HCT116 (cell line): ENCODE measurements at regions not wholly inside any gene's neighbourhood (a gene's known extent, or its start where the extent isn't known, plus 50 kb on each side); places are given as distances from the start of the nearest gene placed in this dataset.

Source experiments
- ATAC-seq: fragments of 200-7000 bp; cut with Tn5 transposase; 2 replicates; pipeline ENCODE4 v1.9.1; 2020; ENCODE audit warnings: mild to moderate bottlenecking, moderate library complexity
- BruUV-seq: library from RNA; stranded (reverse); fragments of 400-500 nt; replicated peaks from 2 replicates; lab custom pipeline; 2021; lab: Mats Ljungman, UMichigan
- CTCF ChIA-PET: fragments of 300-600 bp; sonication (Branson Sonifier 250); formaldehyde crosslinking; loops from one replicate; lab custom pipeline; 2021; ENCODE audit warnings: antibody characterized with exemption; lab: Charles Lee
- POLR2A ChIA-PET: fragments of 300-600, 350-600 bp; sonication (Branson Sonifier 250); formaldehyde crosslinking; loops from one replicate; lab custom pipeline; 2021; ENCODE audit warnings: antibody characterized with exemption; lab: Charles Lee
- RAD21 ChIA-PET, 2 experiments: fragments of 300-600 bp; sonication (Branson Sonifier 250); formaldehyde crosslinking; loops; one replicate each; lab custom pipeline; 2023; ENCODE audit warnings: low total read pairs in 2 of 2; ENCODE audit not compliant: uncharacterized antibody in 2 of 2, unreplicated experiment in 2 of 2, low non-redundant PET in 1 of 2; lab: Charles Lee
- DNase-seq: peaks from one replicate; pipeline ENCODE4 v3.0.0-alpha.2; 2010; ENCODE audit warnings: low read depth, low spot score
- H2AFZ ChIP-seq: fragments of 200-600 bp; shearing (Covaris generic), sonication (generic); 2 replicates; pipeline ENCODE4 v1.6.1; 2017; ENCODE audit warnings: low read depth, mixed run types, mixed read lengths, antibody characterized with exemption, low read length; ENCODE audit not compliant: poor library complexity, severe bottlenecking
- H3K27ac ChIP-seq: 2 replicates; pipeline ENCODE4 v1.5.1; 2012; ENCODE audit warnings: low read depth, low read length
- H3K27me3 ChIP-seq: fragments of 200-600 bp; sonication (generic); 2 replicates; pipeline ENCODE4 v1.6.1; 2016; ENCODE audit warnings: mixed run types, low read length, mixed read lengths; ENCODE audit not compliant: insufficient read depth
- H3K36me3 ChIP-seq, 2 experiments: fragments of 200-500 bp in 1 of 2; fragments of 200-600 bp in 1 of 2; sonication (Bioruptor generic) in 1 of 2; sonication (generic) in 1 of 2; 2 replicates each; pipeline versions ENCODE4 v1.5.1 to v1.6.1; 2014 to 2016; ENCODE audit warnings: low read length in 2 of 2, inconsistent platforms in 1 of 2, mixed read lengths in 1 of 2, mixed run types in 1 of 2; ENCODE audit not compliant: insufficient read depth in 2 of 2, control insufficient read depth in 1 of 2
- H3K4me1 ChIP-seq, 2 experiments: fragments of 200-600 bp in 1 of 2; sonication (generic) in 1 of 2; 2 replicates each; pipeline versions ENCODE4 v1.5.1 to v1.6.1; 2012 to 2017; ENCODE audit warnings: low read length in 2 of 2, inconsistent platforms in 1 of 2, mild to moderate bottlenecking in 1 of 2, mixed read lengths in 1 of 2, mixed run types in 1 of 2, moderate library complexity in 1 of 2; ENCODE audit not compliant: insufficient read depth in 2 of 2, control insufficient read depth in 1 of 2
- H3K4me2 ChIP-seq: fragments of 200-600 bp; sonication (generic); 2 replicates; pipeline ENCODE4 v1.6.1; 2017; ENCODE audit warnings: mixed run types, low read length, mixed read lengths
- H3K4me3 ChIP-seq, 2 experiments: fragments of 200-600 bp in 1 of 2; sonication (generic) in 1 of 2; replicated peaks in 1 of 2; 2 replicates each; pipeline ENCODE4 v1.5.1; 2011 to 2016; ENCODE audit warnings: low read length in 2 of 2, control low read depth in 1 of 2, low read depth in 1 of 2, mild to moderate bottlenecking in 1 of 2, mixed read lengths in 1 of 2, mixed run types in 1 of 2
- H3K79me2 ChIP-seq: fragments of 200-600 bp; sonication (generic); 2 replicates; pipeline ENCODE4 v1.6.1; 2017; ENCODE audit warnings: mild to moderate bottlenecking, mixed run types, low read length, moderate library complexity, mixed read lengths; ENCODE audit not compliant: insufficient read depth
- H3K9ac ChIP-seq: fragments of 200-600 bp; sonication (generic); 2 replicates; pipeline ENCODE4 v1.6.1; 2016; ENCODE audit warnings: low read length, mixed read lengths
- H3K9me2 ChIP-seq: fragments of 200-600 bp; sonication (generic), shearing (Covaris generic); 2 replicates; pipeline ENCODE4 v1.6.1; 2017; ENCODE audit warnings: mixed run types, mild to moderate bottlenecking, moderate library complexity; ENCODE audit not compliant: insufficient read depth
- H3K9me3 ChIP-seq, 2 experiments: fragments of 200-500 bp in 1 of 2; fragments of 200-600 bp in 1 of 2; sonication (Bioruptor generic) in 1 of 2; sonication (generic) in 1 of 2; 2 replicates each; pipeline ENCODE4 v1.6.1; 2014 to 2017; ENCODE audit warnings: low read length in 2 of 2, mixed read lengths in 2 of 2, inconsistent platforms in 1 of 2, low read depth in 1 of 2, mild to moderate bottlenecking in 1 of 2, mixed run types in 1 of 2, moderate library complexity in 1 of 2; ENCODE audit not compliant: control insufficient read depth in 1 of 2, insufficient read depth in 1 of 2
- H4K20me1 ChIP-seq: fragments of 200-600 bp; sonication (generic), shearing (Covaris generic); 2 replicates; pipeline ENCODE4 v1.6.1; 2017; ENCODE audit warnings: mixed run types, mild to moderate bottlenecking, moderate library complexity; ENCODE audit not compliant: insufficient read depth
- CEBPB ChIP-seq: IDR thresholded peaks from 2 replicates; pipeline ENCODE4 v1.6.1; 2012; ENCODE audit warnings: low read depth
- CTCF ChIP-seq, 3 experiments: fragments of 200-600 bp in 1 of 3; sonication (generic) in 1 of 3; IDR thresholded peaks in 2 of 3; conservative IDR thresholded peaks in 1 of 3; 2 replicates each; pipeline ENCODE4 v1.5.1; 2012 to 2017; ENCODE audit warnings: low read depth in 2 of 3, low read length in 2 of 3, antibody characterized with exemption in 1 of 3, borderline replicate concordance in 1 of 3, control low read depth in 1 of 3, mild to moderate bottlenecking in 1 of 3, mixed read lengths in 1 of 3, mixed run types in 1 of 3, moderate library complexity in 1 of 3; ENCODE audit not compliant: insufficient read depth in 1 of 3
- EGR1 ChIP-seq: IDR thresholded peaks from 2 replicates; pipeline ENCODE4 v1.6.1; 2012; ENCODE audit warnings: low read depth
- ELF1 ChIP-seq: IDR thresholded peaks from 2 replicates; pipeline ENCODE4 v1.6.1; 2012; ENCODE audit warnings: low read depth, borderline replicate concordance
- EZH2 ChIP-seq: fragments of 200-600 bp; sonication (generic); IDR thresholded peaks from 2 replicates; pipeline ENCODE4 v1.6.1; 2017; ENCODE audit warnings: antibody characterized with exemption, mixed run types
- EZH2phosphoT487 ChIP-seq: fragments of 200-600 bp; IDR thresholded peaks from 2 replicates; pipeline ENCODE4 v1.6.1; 2018; ENCODE audit warnings: antibody characterized with exemption, borderline replicate concordance
- FOSL1 ChIP-seq: IDR thresholded peaks from 2 replicates; pipeline ENCODE4 v1.6.1; 2012; ENCODE audit warnings: low read depth
- POLR2AphosphoS5 ChIP-seq: IDR thresholded peaks from 2 replicates; pipeline ENCODE4 v1.6.1; 2011; ENCODE audit warnings: mild to moderate bottlenecking, low read depth, low read length, moderate library complexity
- RAD21 ChIP-seq: IDR thresholded peaks from 2 replicates; pipeline ENCODE4 v1.6.1; 2012; ENCODE audit warnings: low read depth, mild to moderate bottlenecking
- REST ChIP-seq: IDR thresholded peaks from 2 replicates; pipeline ENCODE4 v1.6.1; 2012; ENCODE audit warnings: low read depth
- SIN3A ChIP-seq: IDR thresholded peaks from 2 replicates; pipeline ENCODE4 v1.6.1; 2012; ENCODE audit warnings: low read depth
- SP1 ChIP-seq: IDR thresholded peaks from 2 replicates; pipeline ENCODE4 v1.6.1; 2012; ENCODE audit warnings: low read depth
- SRF ChIP-seq: IDR thresholded peaks from 2 replicates; pipeline ENCODE4 v1.6.1; 2012; ENCODE audit warnings: low read depth
- TCF7L2 ChIP-seq: IDR thresholded peaks from 2 replicates; pipeline ENCODE4 v1.7.0; 2011; ENCODE audit warnings: borderline replicate concordance, inconsistent platforms; ENCODE audit not compliant: insufficient read depth, insufficient read length; ENCODE audit errors: extremely low read depth
- YY1 ChIP-seq: IDR thresholded peaks from 2 replicates; pipeline ENCODE4 v1.6.1; 2011; ENCODE audit warnings: low read length, low read depth, moderate library complexity, mild to moderate bottlenecking; ENCODE audit not compliant: insufficient replicate concordance; ENCODE audit errors: extremely low read depth
- ZBTB33 ChIP-seq: IDR thresholded peaks from 2 replicates; pipeline ENCODE4 v1.6.1; 2011; ENCODE audit warnings: mild to moderate bottlenecking, low read length, moderate library complexity; ENCODE audit not compliant: insufficient replicate concordance; ENCODE audit errors: extremely low read depth
- ZFX ChIP-seq: fragments of 450-650 bp; IDR thresholded peaks from 2 replicates; pipeline ENCODE4 v1.6.1; 2017
- ZNF274 ChIP-seq: fragments of 200-500 bp; sonication (Bioruptor generic); IDR thresholded peaks from 2 replicates; pipeline ENCODE4 v1.6.1; 2014; ENCODE audit warnings: mild to moderate bottlenecking, low read depth, low read length, inconsistent platforms
- intact Hi-C: fragments of 100-400 bp; cut with micrococcal nuclease; formaldehyde crosslinking; loops from 2 replicates; pipeline ENCODE4 v1.10.0; 2022

GRCh38 chr18:54479365-54479764, 111.7 kb upstream of the DYNAP start:
- Histone ChIP-seq H4K20me1 (no peaks in the 10 kb centered on the region), H3K36me3 (no peaks in the 10 kb centered on the region), H3K4me1 (no peaks in the 10 kb centered on the region), H3K27ac (no peak overlapping the region), H3K9me3 (no peaks in the 10 kb centered on the region), H3K9me2 (no peaks in the 10 kb centered on the region), H3K27me3 (no peaks in the 10 kb centered on the region; the same call in 1 of the 2 replicates), H3K4me2 (no peak overlapping the region), H2AFZ (no peak overlapping the region), H3K9ac (no peak overlapping the region), H3K4me3 (no peak overlapping the region), H3K79me2 (no peaks in the 10 kb centered on the region)
- POLR2A ChIA-PET, result no interaction called here
- intact Hi-C loops, result no loop called here
- RAD21 ChIA-PET, result no interaction called here
- no peak for ATAC-seq
- CTCF ChIA-PET, result no interaction called here
- no peak for TF ChIP-seq TCF7L2
- no peak for TF ChIP-seq ELF1
- TF ChIP-seq YY1, result no peak
- TF ChIP-seq SIN3A, result no peak
- TF ChIP-seq REST, result no peak
- TF ChIP-seq RAD21, result no peak
- TF ChIP-seq SRF, result no peak
- TF ChIP-seq FOSL1, result no peak
- TF ChIP-seq ZBTB33, result no peak
- TF ChIP-seq EZH2, result no peak
- TF ChIP-seq EZH2phosphoT487, result no peak
- TF ChIP-seq CTCF (IDR thresholded peaks at IDR 0.05 in 2 of 3, conservative IDR thresholded peaks at IDR 0.05 in 1 of 3; ENCODE audit: borderline replicate concordance in 1 of 3, insufficient read depth in 1 of 3, low read depth in 2 of 3, low read length in 2 of 3), result no peak
- no peak for TF ChIP-seq ZNF274
- no peak for TF ChIP-seq EGR1
- TF ChIP-seq ZFX, result no peak
- TF ChIP-seq CEBPB, result no peak
- TF ChIP-seq SP1, result no peak
- TF ChIP-seq POLR2AphosphoS5, result no peak
- DNase-seq, result no peak
- no TSS peak for BruUV-seq
